GM04504 (cell line): ENCODE measurements at regions not wholly inside any gene's neighbourhood (a gene's known extent, or its start where the extent isn't known, plus 50 kb on each side); places are given as distances from the start of the nearest gene placed in this dataset.
"Not testable (repeated sequence)": the region's sequence is repeated elsewhere in the genome, so short reads cannot be mapped to it uniquely, and the experiment has no call there.

Experiments used
- DNase-seq: peaks from one replicate; pipeline ENCODE4 v3.0.0-alpha.2; 2012; ENCODE audit warnings: low read depth

- DNase-seq = not testable (repeated sequence)
Observed at GRCh38 chr1:228611707-228612106, 123.6 kb upstream of the RHOU start.

DNA sequence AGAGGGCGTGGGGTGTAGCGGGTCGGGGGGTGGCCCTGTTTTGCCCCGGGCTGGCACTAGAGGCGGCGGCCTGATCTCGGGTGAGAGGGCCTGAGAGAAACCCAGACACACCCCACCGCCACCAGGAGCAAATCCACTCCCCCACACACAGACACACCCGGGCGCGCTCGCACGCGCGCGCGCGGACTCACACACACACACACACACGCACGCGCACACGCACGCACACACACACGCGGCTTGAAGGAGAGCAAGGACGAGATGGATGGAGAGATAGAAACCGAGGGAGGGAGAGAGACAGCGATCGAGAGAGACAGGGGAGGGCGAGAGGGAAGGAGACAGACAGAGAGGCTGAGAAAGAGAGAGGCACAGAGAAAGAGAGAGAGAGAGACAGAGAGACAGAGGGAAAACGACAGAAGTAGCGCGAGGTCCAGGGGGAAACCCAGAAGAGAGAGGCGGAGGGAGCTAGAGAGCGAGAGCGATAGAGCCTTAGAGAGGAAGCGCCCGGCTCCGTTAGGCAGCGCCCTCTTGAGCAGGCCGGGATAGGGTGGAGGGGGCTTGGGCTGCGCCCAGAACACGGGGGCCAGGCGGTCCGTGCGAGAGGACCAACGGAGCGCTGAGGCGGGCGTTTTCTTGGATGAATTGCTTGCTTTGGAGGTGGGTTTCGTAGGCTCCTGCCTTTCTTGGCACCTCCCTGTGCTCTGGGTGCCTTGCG, 113.1 kb upstream of the RHOU start:
- DNase-seq = not testable (repeated sequence)

DNA sequence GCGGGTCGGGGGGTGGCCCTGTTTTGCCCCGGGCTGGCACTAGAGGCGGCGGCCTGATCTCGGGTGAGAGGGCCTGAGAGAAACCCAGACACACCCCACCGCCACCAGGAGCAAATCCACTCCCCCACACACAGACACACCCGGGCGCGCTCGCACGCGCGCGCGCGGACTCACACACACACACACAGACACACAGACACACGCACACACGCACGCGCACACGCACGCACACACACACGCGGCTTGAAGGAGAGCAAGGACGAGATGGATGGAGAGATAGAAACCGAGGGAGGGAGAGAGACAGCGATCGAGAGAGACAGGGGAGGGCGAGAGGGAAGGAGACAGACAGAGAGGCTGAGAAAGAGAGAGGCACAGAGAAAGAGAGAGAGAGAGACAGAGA, 108.8 kb upstream of the RHOU start:
- DNase-seq = not testable (repeated sequence)

DNA sequence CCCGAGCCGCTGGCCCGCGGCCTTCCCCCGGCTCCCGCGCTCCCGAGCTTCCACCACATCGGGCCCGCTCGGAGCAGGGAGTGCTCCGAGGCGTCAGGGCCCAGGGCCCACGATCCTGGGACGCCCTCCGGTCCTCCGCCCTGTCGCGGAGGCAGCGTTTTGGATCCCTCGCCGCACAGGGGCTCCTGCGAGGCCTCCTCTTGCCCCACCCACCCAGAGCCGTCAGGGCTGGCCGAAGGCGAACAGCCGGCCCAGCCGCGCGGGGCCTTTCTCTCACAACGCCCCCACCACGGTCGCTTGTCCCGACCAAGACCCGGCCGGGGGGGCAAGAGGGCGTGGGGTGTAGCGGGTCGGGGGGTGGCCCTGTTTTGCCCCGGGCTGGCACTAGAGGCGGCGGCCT, 102.4 kb upstream of the RHOU start:
- DNase-seq = not testable (repeated sequence)

GRCh38 chr1:228635304-228635703, 100.0 kb upstream of the RHOU start:
- DNase-seq = not testable (repeated sequence)

DNA sequence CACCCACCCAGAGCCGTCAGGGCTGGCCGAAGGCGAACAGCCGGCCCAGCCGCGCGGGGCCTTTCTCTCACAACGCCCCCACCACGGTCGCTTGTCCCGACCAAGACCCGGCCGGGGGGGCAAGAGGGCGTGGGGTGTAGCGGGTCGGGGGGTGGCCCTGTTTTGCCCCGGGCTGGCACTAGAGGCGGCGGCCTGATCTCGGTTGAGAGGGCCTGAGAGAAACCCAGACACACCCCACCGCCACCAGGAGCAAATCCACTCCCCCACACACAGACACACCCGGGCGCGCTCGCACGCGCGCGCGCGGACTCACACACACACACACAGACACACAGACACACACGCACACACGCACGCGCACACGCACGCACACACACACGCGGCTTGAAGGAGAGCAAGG, 97.8 kb upstream of the RHOU start:
- not testable (repeated sequence) for DNase-seq

DNA sequence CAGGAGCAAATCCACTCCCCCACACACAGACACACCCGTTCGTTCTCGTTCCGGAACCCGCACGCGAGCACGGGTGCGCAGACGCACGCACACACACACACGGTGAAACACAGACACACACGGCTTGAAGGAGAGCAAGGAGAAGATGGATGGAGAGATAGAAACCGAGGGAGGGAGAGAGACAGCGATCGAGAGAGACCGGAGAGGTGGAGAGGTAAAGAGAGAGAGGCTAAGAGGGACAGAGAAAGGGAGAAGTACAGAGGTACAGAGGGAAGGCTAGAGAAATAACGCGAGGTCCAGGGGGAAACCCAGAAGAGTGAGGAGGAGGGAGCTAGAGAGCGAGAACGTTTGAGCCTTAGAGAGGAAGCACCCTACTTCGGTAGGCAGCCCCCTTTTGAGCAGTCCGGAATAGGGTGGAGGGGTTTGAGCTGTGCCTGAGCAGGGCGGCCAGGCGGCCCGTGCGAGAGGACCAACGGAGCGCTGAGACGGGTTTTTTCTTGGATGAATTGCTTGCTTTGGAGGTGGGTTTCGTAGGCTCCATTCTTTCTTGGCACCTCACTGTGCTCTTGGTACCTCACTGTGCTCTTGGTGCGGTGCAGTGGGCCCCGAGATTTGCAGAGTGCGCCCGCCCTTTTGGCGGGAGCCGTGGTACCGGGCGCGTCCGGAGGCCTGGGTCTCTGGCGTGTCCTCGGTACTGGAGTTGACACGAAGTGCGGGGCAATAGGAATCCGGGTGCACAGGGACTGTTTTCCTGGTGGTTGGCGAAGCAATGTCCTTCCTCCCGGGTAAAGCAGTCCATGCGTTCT, 88.4 kb upstream of the RHOU start:
- peak; percentile 32 for DNase-seq

GRCh38 chr1:228647523-228648444, 87.5 kb upstream of the RHOU start:
- DNase-seq = peak; percentile 30

GRCh38 chr1:228648647-228649383, 86.5 kb upstream of the RHOU start:
- no peak for DNase-seq

- DNase-seq = no peak
Observed at GRCh38 chr1:228650141-228650540, 85.1 kb upstream of the RHOU start.

DNA sequence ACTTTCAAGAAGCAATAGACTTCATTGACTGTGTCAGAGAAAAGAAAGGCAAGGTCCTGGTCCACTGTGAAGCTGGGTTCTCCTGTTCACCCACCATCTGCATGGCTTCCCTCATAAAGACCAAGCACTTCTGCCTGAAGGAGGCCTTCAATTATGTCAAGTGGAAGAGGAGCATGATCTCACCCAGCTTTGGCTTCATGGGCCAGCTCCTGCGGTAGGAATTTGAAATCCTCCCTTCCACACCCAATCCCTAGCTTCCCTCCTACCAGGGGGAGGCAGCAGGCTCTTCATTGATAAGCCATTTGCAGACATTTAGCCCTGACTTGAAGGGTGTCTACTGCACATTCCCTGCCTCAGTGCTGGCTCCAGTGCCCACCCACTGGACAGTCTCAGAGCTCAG, 84.3 kb upstream of the RHOU start:
- DNase-seq = no peak

- no peak for DNase-seq
Observed at GRCh38 chr1:228652116-228652515, 83.2 kb upstream of the RHOU start.

DNA sequence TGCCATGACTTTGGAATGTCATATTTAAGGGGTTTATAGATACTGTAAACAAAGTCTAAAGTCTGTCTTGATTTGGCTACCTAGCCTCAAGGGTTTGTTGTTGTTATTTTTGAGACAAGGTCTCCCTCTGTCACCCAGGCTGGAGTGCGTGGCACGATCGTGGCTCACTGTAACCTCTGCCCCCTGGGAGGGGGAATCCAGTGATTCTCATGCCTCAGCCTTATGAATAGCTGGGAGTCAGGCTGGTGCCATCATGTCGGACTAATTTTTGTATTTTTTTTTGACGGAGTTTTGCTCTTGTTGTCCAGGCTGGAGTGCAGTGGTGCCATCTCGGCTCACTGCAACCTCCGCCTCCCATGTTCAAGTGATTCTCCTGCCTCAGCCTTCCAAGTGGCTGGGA, 82.2 kb upstream of the RHOU start:
- DNase-seq = not testable (repeated sequence)

- DNase-seq = no peak
Observed at GRCh38 chr1:228653748-228654147, 81.5 kb upstream of the RHOU start.

GRCh38 chr1:228655796-228656394, 79.4 kb upstream of the RHOU start:
- DNase-seq = no peak

DNA sequence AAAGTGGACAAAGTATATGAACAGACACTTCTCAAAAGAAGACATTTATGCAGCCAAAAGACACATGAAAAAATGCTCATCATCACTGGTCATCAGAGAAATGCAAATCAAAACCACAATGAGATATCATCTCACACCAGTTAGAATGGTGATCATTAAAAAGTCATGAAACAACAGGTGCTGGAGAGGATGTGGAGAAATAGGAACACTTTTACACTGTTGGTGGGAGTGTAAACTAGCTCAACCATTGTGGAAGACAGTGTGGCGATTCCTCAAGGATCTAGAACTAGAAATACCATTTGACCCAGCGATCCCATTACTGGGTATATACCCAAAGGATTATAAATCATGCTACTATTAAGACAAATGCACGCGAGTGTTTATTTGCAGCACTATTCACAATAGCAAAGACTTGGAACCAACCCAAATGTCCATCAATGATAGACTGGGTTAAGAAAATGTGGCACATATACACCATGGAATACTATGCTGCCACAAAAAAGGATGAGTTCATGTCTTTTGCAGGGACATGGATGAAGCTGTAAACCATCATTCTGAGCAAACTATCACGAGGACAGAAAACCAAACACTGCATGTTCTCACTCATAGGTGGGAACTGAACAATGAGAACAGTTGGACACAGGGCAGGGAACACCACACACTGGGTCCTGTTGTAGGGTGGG, 73.1 kb upstream of the RHOU start:
- DNase-seq = not testable (repeated sequence)

GRCh38 chr1:228664399-228664914, 70.8 kb upstream of the RHOU start:
- DNase-seq = peak; percentile 32

DNA sequence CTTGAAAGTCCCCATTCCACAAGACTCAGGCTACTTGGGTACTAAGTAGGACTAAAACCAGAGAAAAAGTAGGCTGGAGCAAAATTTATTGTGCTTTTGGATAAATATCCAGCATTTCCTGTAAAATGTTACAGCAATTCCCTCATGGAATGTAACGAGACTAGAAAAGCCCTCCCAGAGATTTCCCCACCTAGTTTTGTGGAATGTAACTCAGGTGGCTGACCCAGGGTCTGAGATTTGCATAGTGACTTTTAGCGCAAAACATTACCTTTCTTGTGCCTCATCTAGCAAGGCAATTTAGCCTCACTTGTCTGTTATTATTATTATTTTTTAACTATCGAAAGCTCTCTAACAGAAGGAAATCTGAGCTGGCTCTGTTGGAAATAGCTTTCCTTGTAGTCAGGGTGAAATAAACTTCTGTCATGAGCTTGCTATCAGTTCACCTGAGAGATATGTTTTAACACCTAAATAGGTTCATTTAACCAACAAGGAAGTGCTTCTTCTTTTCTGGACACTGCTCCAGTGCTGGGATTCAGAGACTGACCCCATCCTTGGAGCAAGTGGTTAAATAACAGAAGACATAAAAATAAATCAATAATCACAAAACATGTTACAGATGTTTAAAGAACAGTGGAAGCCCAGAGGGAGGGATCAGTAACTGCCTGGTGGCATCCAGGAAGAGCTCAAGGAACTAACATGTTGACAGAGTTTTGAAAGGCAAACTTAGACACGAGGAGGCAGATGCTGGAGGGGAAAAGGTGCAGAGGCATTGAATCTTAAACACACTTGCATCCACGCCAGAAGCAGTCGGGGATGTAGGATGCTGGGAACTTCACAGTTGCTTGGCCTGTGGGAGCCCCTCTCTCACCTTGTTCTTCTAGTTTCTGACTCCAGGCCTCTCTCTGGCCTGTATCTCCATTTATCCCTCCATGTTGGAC, 68.3 kb upstream of the RHOU start:
- no peak for DNase-seq

GRCh38 chr1:228668553-228669241, 66.6 kb upstream of the RHOU start:
- DNase-seq = no peak
